SKM-1 treated with dmso at 0.1 percent for 144 hours (cell line): ENCODE measurements at regions not wholly inside any gene's neighbourhood (a gene's known extent, or its start where the extent isn't known, plus 50 kb on each side); places are given as distances from the start of the nearest gene placed in this dataset.

Experiments
- DNase-seq: peaks from one replicate; lab custom pipeline; 2025; ENCODE audit not compliant: unreplicated experiment; lab: John Stamatoyannopoulos, UW

DNA sequence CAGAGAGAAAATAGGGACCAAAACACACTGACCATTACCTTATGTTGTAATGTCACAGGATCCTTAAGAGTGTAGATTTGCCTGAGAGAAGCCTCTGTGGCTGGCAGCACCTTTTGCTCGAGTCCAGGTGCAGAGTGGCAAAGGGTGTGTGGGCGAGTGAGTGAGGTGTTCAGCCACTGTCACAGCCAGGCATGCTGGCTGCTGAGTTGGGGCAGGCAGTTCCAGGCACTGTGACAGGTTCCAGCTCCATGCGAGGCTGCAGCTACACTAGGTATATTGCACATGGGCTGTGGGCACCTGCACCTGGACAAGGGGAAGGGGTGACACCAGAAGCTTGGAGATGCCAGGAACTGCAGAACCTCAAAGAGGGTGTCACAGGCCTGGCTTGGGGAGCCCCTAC is 1370.4 kb upstream of the PRMT6 start:
- DNase-seq = no peak

- no peak for DNase-seq
Measured at GRCh38 chr1:105686874-105687690, 1369.4 kb upstream of the PRMT6 start.

GRCh38 chr1:105700723-105701122 is 1355.8 kb upstream of the PRMT6 start:
- DNase-seq = no peak

GRCh38 chr1:105724286-105724685 is 1332.2 kb upstream of the PRMT6 start:
- no peak for DNase-seq

GRCh38 chr1:105730701-105731100 is 1325.8 kb upstream of the PRMT6 start:
- no peak for DNase-seq

GRCh38 chr1:105736349-105736748 is 1320.1 kb upstream of the PRMT6 start:
- DNase-seq = no peak

GRCh38 chr1:105779727-105780126 is 1276.7 kb upstream of the PRMT6 start:
- no peak for DNase-seq

- DNase-seq = no peak
Measured at GRCh38 chr1:105785021-105785420, 1271.5 kb upstream of the PRMT6 start.

DNA sequence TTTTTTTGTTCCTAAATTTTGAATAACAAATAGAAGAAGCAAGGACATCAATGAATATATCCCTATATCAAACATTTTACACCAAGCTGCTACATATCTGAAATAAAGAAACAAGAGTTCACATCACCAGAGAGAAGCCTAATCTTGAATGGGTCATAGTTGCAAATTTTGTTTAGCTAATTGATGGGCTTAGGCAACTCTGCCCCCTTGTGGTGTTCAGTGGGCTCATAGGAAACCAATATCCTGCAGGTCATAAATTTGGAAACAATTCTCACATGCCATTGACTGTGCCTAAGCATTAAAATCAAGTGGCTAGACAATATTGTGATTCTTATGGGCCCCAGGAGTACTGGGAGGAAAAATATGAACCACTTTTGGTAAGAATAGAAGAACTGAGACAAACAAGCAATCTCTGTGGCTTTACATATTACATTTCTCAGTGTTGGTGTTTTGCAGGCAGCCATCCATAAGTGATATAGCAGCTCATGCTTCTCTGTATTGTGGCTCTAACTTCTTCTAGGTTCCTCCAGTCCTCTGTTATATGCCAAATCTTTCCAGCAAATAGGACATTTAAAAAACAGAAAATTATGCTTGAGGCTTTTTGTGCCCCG is 1262.8 kb upstream of the PRMT6 start:
- peak; percentile 37 for DNase-seq

DNA sequence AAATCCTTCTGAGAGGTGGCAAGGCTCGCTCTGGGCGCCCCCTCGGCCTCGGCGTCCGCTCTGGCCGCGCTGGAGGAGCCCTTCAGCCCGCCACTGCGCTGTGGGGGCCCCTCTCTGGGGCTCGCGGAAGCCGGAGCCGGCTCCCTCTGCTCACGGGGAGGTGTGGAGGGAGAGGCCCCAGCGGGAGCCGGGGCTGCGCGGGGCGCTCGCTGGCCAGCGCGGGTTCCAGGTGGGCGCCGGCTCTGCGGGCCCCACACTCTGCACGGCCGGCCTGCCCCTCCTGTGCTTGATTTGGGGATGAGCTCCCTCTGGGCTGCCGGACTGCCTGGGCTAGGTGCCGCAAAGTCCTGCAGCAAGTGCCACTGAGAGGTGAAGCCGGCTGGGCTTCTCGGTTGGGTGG is 1260.7 kb upstream of the PRMT6 start:
- no peak for DNase-seq

DNA sequence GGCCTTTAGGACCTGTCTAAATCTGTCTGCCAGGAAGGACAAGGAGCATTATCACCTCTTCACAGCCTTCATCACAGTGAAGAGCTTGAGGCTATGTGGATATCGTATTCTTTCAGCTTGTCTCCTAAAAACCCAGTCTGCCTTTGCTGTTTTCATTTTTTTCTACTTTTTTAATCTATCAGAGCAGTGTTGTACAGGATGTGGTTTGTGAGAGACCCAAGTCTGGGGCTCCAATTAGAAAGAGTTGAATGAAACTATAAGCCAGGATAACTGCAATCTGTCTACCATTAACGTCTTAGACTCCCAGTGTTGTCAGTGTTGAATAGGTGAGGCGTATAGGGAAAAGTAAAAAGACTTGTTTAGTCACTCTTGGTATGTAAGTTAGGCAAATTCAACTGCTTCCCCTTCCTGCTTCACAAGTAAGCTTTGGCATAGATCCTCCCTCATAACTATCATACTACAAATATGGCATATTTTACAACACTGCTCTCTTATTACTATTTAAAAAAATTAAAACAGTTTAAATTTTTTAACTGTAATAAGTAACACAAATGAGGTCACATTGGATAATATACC is 1225.8 kb upstream of the PRMT6 start:
- DNase-seq = no peak

DNA sequence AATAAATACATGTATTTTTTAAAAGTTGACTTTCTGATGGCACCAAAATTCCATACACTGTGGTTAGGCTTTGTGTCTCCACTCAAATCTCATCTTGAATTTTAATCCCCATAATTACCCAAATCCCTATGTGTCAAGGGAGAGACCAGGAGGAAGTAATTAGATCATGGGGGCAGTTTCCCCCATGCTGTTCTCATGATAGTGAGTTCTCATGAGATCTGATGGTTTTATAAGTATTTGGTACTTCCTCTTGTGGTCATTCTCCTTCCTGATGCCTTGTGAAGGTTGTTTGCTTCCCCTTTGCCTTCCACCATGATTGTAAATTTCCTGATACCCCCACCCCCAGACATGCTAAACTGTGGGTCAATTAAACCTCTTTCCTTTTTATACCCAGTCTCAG is 1218.4 kb upstream of the PRMT6 start:
- peak; percentile 29 for DNase-seq

DNA sequence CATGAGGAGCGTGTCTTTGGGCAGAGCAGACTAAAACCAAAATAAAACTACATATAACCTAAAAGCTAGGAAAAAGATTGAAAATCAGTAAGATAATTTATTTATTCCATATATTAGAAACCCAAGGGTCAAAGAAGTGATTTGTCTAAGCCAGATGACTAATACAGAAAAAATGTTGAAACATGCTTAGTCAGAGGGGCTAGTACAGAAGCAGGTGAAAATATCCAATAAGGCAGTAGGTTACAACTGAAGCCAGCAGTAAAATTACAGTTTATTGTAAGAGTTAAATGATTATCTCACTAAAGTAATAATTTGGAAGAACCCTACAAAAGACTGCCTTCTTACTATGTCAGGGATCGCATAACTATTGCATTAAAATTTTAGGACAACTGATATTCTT is 1190.9 kb upstream of the PRMT6 start:
- DNase-seq = no peak

GRCh38 chr1:105872817-105873216 is 1183.7 kb upstream of the PRMT6 start:
- DNase-seq = no peak

GRCh38 chr1:105874621-105875020 is 1181.9 kb upstream of the PRMT6 start:
- no peak for DNase-seq

GRCh38 chr1:105886309-105886708 is 1170.2 kb upstream of the PRMT6 start:
- no peak for DNase-seq

- DNase-seq = no peak
Measured at GRCh38 chr1:105891308-105891707, 1165.2 kb upstream of the PRMT6 start.

DNA sequence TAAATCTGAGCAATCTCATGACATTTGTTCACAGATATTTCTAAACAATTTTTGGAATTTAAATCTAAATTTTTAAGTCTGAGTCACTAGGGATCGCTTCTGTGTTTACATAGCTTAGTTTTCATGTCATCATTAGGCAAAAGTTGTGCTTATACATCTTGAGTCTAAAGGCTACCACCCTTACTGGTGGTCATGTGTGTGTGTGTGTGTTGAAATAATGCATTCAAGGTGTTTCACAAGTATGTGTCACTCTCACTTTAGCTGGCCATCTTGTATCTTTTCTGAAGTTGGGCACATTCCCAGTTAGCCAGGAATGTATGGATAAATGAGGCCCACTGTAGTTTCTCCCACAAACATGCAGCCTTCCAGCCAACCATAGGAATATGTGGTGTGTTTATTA is 1162.5 kb upstream of the PRMT6 start:
- no peak for DNase-seq

GRCh38 chr1:105909811-105910210 is 1146.7 kb upstream of the PRMT6 start:
- no peak for DNase-seq

DNA sequence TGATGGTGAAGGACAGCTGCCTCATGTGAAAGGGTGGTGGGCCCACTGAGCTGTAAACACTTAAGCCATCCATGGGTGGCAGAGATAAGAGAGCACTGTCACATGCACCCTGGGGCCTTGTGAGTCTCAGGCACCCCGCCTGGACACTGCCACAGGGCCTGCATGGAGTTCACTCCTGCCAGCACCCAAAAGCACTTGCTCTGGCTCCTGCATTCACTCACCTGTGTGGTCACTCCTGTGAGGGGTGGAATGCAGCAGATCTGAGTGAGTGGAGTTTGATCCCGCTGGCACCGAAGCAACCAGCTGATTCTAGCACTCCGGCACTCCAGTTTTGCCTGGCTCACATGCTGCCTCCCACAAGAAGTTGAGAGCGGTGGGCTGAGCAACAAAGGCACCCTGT is 1142.1 kb upstream of the PRMT6 start:
- no peak for DNase-seq

DNA sequence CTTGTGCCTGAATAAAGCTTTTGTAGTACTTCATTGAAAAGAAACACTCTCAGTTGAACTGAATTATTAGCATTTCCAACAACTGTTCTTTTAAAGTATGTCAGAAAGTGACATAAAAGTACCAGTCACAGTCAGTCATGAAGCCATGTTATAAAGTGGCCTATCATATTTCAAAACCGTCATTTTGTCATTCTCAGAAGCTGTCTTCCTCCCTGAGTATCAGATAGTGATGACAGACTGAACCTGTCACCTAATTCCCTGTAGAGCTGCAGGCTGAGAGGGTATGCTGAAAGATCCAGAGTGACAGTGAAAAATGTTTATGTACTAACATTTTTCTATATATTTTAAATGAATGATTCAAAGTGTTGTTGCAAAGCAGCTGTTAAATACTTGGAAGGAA is 1121.7 kb upstream of the PRMT6 start:
- DNase-seq = no peak

GRCh38 chr1:105964879-105965278 is 1091.6 kb upstream of the PRMT6 start:
- DNase-seq = no peak
